MM.1S (cell line): ENCODE measurements at regions not wholly inside any gene's neighbourhood (a gene's known extent, or its start where the extent isn't known, plus 50 kb on each side); places are given as distances from the start of the nearest gene placed in this dataset.

Experiments used
- DNase-seq: peaks from one replicate; pipeline ENCODE4 v3.0.0-alpha.2; 2015
- H2AFZ ChIP-seq: fragments of 300-600 bp; sonication (generic); 2 replicates; pipeline ENCODE4 v1.6.0; 2016; ENCODE audit warnings: antibody characterized with exemption, low read length
- H3F3A ChIP-seq: fragments of 300-600 bp; sonication (generic); 2 replicates; pipeline ENCODE4 v1.6.1; 2016; ENCODE audit warnings: mild to moderate bottlenecking, antibody characterized with exemption, low read length, moderate library complexity, mixed read lengths; ENCODE audit not compliant: insufficient read depth
- H3K27ac ChIP-seq: fragments of 300-600 bp; sonication (generic); 2 replicates; pipeline ENCODE4 v1.5.1; 2016; ENCODE audit warnings: mild to moderate bottlenecking, low read length
- H3K27me3 ChIP-seq: fragments of 300-600 bp; sonication (generic); replicated peaks from 2 replicates; pipeline ENCODE4 v1.6.0; 2016; ENCODE audit warnings: low read length; ENCODE audit not compliant: insufficient read depth
- H3K36me3 ChIP-seq: fragments of 300-600 bp; sonication (generic); replicated peaks from 2 replicates; pipeline ENCODE4 v1.6.1; 2016; ENCODE audit warnings: mild to moderate bottlenecking, low read length, mixed read lengths; ENCODE audit not compliant: insufficient read depth
- H3K4me1 ChIP-seq: fragments of 300-600 bp; sonication (generic); 2 replicates; pipeline ENCODE4 v1.6.1; 2016; ENCODE audit warnings: low read length, mixed read lengths
- H3K4me2 ChIP-seq: fragments of 300-600 bp; sonication (generic); 2 replicates; pipeline ENCODE4 v1.6.0; 2016; ENCODE audit warnings: low read depth, low read length
- H3K4me3 ChIP-seq: fragments of 300-600 bp; sonication (generic); 2 replicates; pipeline ENCODE4 v1.5.1; 2016; ENCODE audit warnings: low read length, mixed read lengths
- H3K79me2 ChIP-seq: fragments of 300-600 bp; sonication (generic); 2 replicates; pipeline ENCODE4 v1.6.1; 2016; ENCODE audit warnings: mixed run types, low read length, mixed read lengths
- H3K9ac ChIP-seq: fragments of 300-600 bp; sonication (generic); 2 replicates; pipeline ENCODE4 v1.6.1; 2016; ENCODE audit warnings: low read length, mixed read lengths
- H3K9me2 ChIP-seq: fragments of 300-600 bp; sonication (generic); replicated peaks from 2 replicates; pipeline ENCODE4 v1.6.1; 2016; ENCODE audit warnings: mild to moderate bottlenecking, low read length, mixed read lengths; ENCODE audit not compliant: insufficient read depth
- H3K9me3 ChIP-seq: fragments of 300-600 bp; sonication (generic); replicated peaks from 2 replicates; pipeline ENCODE4 v1.6.1; 2016; ENCODE audit warnings: mild to moderate bottlenecking, low read length, mixed read lengths; ENCODE audit not compliant: insufficient read depth
- H4K20me1 ChIP-seq: fragments of 300-600 bp; sonication (generic); 2 replicates; pipeline ENCODE4 v1.6.1; 2016; ENCODE audit warnings: mild to moderate bottlenecking, low read length, moderate library complexity, mixed read lengths; ENCODE audit not compliant: insufficient read depth
- CTCF ChIP-seq: fragments of 300-600 bp; sonication (generic); IDR thresholded peaks from 2 replicates; pipeline ENCODE4 v1.5.1; 2016; ENCODE audit warnings: antibody characterized with exemption, low read length, mixed read lengths
- EZH2 ChIP-seq: fragments of 300-600 bp; sonication (generic); optimal IDR thresholded peaks from 2 replicates; pipeline ENCODE3; 2017; ENCODE audit warnings: low read depth, mild to moderate bottlenecking, antibody characterized with exemption, low read length, mixed read lengths
- EZH2phosphoT487 ChIP-seq: fragments of 300-600 bp; sonication (generic); IDR thresholded peaks from 2 replicates; pipeline ENCODE4 v1.6.1; 2018; ENCODE audit warnings: antibody characterized with exemption, low read length

GRCh38 chr4:37000281-37000680 lies 244.3 kb upstream of the NWD2 start:
- no peaks in the 10 kb centered on the region for H3K27me3 ChIP-seq
- H3K4me2 ChIP-seq = no peak overlapping the region
- no peaks in the 10 kb centered on the region for H3F3A ChIP-seq
- H3K9me3 ChIP-seq = no peaks in the 10 kb centered on the region
- H3K9ac ChIP-seq = no peak overlapping the region
- no peak for TF ChIP-seq CTCF
- no peak for TF ChIP-seq EZH2phosphoT487
- TF ChIP-seq EZH2 = no peak
- no peak overlapping the region for H3K27ac ChIP-seq
- H3K79me2 ChIP-seq = no peaks in the 10 kb centered on the region
- no peak overlapping the region for H3K4me3 ChIP-seq
- no peaks in the 10 kb centered on the region for H3K36me3 ChIP-seq
- DNase-seq = no peak
- H4K20me1 ChIP-seq = no peaks in the 10 kb centered on the region
- no peak overlapping the region for H2AFZ ChIP-seq
- H3K4me1 ChIP-seq = no peaks in the 10 kb centered on the region
- no peaks in the 10 kb centered on the region for H3K9me2 ChIP-seq

- Histone ChIP-seq H3K27me3 (no peaks in the 10 kb centered on the region), H3K9me2 (no peaks in the 10 kb centered on the region), H3K9ac (no peak overlapping the region), H3K4me1 (no peaks in the 10 kb centered on the region), H3K4me2 (no peak overlapping the region), H3K4me3 (no peak overlapping the region), H3K9me3 (no peaks in the 10 kb centered on the region), H3K36me3 (no peaks in the 10 kb centered on the region), H3K27ac (no peak overlapping the region), H3F3A (no peaks in the 10 kb centered on the region), H3K79me2 (no peaks in the 10 kb centered on the region), H4K20me1 (no peaks in the 10 kb centered on the region), H2AFZ (no peak overlapping the region)
- TF ChIP-seq CTCF (no peak), EZH2phosphoT487 (no peak), EZH2 (no peak)
- no peak for DNase-seq
These were observed 242.7 kb upstream of the NWD2 start for GRCh38 chr4:37001688-37002436.

- no peak for TF ChIP-seq CTCF
- no peak for TF ChIP-seq EZH2
- TF ChIP-seq EZH2phosphoT487 = no peak
- Histone ChIP-seq H2AFZ (no peak overlapping the region), H4K20me1 (no peaks in the 10 kb centered on the region), H3K9me3 (no peaks in the 10 kb centered on the region), H3K4me3 (no peak overlapping the region), H3K4me2 (no peak overlapping the region), H3K9me2 (no peaks in the 10 kb centered on the region), H3K27ac (no peak overlapping the region), H3K9ac (no peak overlapping the region), H3K4me1 (no peaks in the 10 kb centered on the region), H3K79me2 (no peaks in the 10 kb centered on the region), H3F3A (no peaks in the 10 kb centered on the region), H3K27me3 (no peaks in the 10 kb centered on the region), H3K36me3 (no peaks in the 10 kb centered on the region)
- no peak for DNase-seq
These were observed 241.9 kb upstream of the NWD2 start for GRCh38 chr4:37002625-37003024.
